GM06990 (cell line): ENCODE measurements at regions not wholly inside any gene's neighbourhood (a gene's known extent, or its start where the extent isn't known, plus 50 kb on each side); places are given as distances from the start of the nearest gene placed in this dataset.

Experiments
- DNase-seq: peaks from one replicate; pipeline ENCODE4 v3.0.0-alpha.2; 2011; ENCODE audit not compliant: insufficient read length; ENCODE audit errors: extremely low read depth
- H3K27me3 ChIP-seq: replicated peaks from 2 replicates; pipeline ENCODE4 v1.6.0; 2011; ENCODE audit warnings: low read length; ENCODE audit not compliant: control insufficient read depth, insufficient read depth
- H3K36me3 ChIP-seq: 2 replicates; pipeline ENCODE4 v1.5.1; 2011; ENCODE audit warnings: low read length; ENCODE audit not compliant: control insufficient read depth, insufficient read depth
- H3K4me3 ChIP-seq: replicated peaks from 2 replicates; pipeline ENCODE4 v1.5.1; 2011; ENCODE audit warnings: low read depth, mild to moderate bottlenecking, control low read depth, low read length
- CTCF ChIP-seq: IDR thresholded peaks from 2 replicates; pipeline ENCODE4 v1.5.1; 2011; ENCODE audit warnings: low read length, control low read depth, mild to moderate bottlenecking, inconsistent platforms; ENCODE audit not compliant: insufficient read depth, poor library complexity, severe bottlenecking

DNA sequence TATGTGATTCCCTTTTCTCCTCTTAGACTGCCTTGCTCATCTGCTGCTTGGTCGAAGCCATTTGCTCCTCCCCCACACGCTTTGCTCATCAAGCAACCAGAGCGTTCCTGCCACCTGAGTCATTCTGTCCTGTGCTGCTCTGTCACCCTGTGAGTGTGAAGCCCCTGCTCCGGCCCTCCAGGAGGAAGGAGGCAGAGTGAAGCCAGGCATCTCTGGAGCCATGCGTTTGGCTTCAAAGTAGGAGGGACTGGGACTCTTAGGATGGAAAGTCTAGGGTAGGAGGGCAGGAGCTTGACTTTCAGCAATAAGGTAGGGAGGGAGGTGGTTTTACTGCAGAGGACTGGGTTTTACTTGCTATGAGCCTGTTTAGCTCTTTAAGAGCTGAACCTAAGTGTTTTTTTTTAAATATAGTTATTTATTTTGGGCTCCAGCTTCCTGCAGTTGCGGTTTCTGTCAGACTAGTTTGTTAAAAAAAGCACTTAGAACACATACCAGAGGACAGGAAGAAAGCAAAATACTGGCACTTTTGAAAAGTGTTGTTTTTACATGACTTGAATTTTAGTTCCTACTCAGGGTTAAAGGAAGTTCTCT lies 63.6 kb downstream of the SPINK2 start:
- peak; percentile 80 for DNase-seq
- no peaks in the 10 kb centered on the region for H3K36me3 ChIP-seq
- no peaks in the 10 kb centered on the region for H3K27me3 ChIP-seq
- TF ChIP-seq CTCF = no peak
- peak overlapping the region; percentile 4; the same call in 1 of the 2 replicates for H3K4me3 ChIP-seq

GRCh38 chr4:56757261-56757746 lies 64.2 kb downstream of the SPINK2 start:
- no peaks in the 10 kb centered on the region for H3K27me3 ChIP-seq
- TF ChIP-seq CTCF = peak; percentile 9
- H3K36me3 ChIP-seq = no peaks in the 10 kb centered on the region
- DNase-seq = no peak
- no peak overlapping the region for H3K4me3 ChIP-seq

GRCh38 chr4:56755901-56756300 lies 65.6 kb downstream of the SPINK2 start:
- no peak for TF ChIP-seq CTCF
- no peak for DNase-seq
- Histone ChIP-seq H3K27me3 (no peaks in the 10 kb centered on the region), H3K4me3 (no peak overlapping the region), H3K36me3 (no peaks in the 10 kb centered on the region)

DNA sequence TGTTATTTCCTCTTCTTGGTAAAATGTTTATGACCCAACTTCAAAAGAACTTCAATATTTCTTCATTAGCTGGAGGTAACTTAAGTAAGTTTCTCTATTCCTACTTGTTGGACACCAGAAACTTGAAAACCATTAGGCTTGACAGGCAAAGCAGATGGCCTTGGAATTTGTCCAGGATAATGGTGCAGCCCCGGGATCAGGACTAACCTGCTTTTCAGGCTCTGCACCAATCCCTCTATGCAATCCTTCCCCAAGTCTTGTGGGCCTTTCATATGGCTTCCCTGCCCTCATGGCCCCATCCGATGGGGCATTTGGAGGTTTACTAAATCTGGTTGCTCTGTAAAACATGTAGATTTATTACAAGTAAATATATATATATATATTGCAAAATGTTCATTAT lies 68.5 kb downstream of the SPINK2 start:
- no peak for DNase-seq
- Histone ChIP-seq H3K27me3 (no peaks in the 10 kb centered on the region), H3K4me3 (no peak overlapping the region), H3K36me3 (no peaks in the 10 kb centered on the region)
- TF ChIP-seq CTCF = no peak

DNA sequence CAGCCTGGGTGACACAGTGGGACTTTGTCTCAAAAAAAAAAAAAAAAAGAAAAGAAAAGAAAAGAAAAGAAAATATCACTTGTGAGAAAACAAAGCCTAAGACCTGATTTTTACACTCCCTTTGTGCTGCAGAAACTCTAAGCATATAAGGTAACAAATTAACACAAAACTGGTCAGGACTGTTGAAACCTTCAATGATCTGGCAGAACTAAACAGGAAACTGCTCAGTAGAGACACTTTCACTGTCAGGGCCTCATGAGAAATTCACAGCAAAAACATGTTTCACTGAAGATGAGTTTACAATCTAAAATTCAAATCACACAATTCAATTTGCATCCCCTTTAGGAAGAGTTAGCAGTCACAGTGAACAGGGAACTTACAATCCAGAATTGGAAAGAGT lies 69.1 kb upstream of the HOPX start:
- H3K36me3 ChIP-seq = no peaks in the 10 kb centered on the region
- no peak for DNase-seq
- H3K4me3 ChIP-seq = no peak overlapping the region
- TF ChIP-seq CTCF = no peak
- H3K27me3 ChIP-seq = no peaks in the 10 kb centered on the region

DNA sequence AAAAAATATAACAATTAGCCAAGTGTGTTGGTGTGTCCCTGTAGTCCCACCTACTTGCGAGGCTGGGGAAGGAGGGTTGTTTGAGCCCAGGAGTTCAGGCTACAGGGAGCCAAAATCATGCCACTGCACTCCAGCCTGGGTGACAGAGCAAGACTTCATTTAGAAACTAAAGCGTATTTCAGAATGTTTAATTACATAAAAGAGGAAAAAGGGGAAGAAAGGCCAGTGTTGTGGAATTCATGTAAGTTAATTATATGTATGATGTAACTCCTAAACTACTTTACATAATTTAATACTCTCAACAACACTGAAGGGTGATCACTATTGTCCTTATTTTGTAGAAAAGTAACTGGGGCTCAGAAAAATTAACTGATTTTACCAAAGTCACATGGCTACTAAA lies 67.2 kb upstream of the HOPX start:
- H3K27me3 ChIP-seq = no peaks in the 10 kb centered on the region
- no peaks in the 10 kb centered on the region for H3K36me3 ChIP-seq
- DNase-seq = no peak
- no peak for TF ChIP-seq CTCF
- no peak overlapping the region for H3K4me3 ChIP-seq
